IMR-90 (cell line): ENCODE measurements at regions not wholly inside any gene's neighbourhood (a gene's known extent, or its start where the extent isn't known, plus 50 kb on each side); places are given as distances from the start of the nearest gene placed in this dataset.

Experiments
- ATAC-seq: fragments of 200-7000 bp; cut with Tn5 transposase; 2 replicates; pipeline ENCODE4 v1.9.1; 2020; ENCODE audit warnings: low read depth, mild to moderate bottlenecking, moderate library complexity
- BruUV-seq: library from RNA; stranded (reverse); fragments of 400-500 nt; replicated peaks from 2 replicates; lab custom pipeline; 2021; lab: Mats Ljungman, UMichigan
- CTCF ChIA-PET: fragments of 300-600 bp; formaldehyde crosslinking; extraction: SDS; loops from one replicate; lab custom pipeline; 2021; ENCODE audit warnings: antibody characterized with exemption; lab: Yijun Ruan, JAX
- POLR2A ChIA-PET: fragments of 300-600 bp; sonication (Branson Sonifier 250); formaldehyde crosslinking; loops from one replicate; lab custom pipeline; 2022; ENCODE audit warnings: antibody characterized with exemption; ENCODE audit not compliant: unreplicated experiment; lab: Charles Lee
- DNase-seq: peaks from one replicate; pipeline ENCODE4 v3.0.0; 2013
- H2AFZ ChIP-seq: replicated peaks from 2 replicates; pipeline ENCODE3; 2013; ENCODE audit warnings: low read length, mild to moderate bottlenecking; ENCODE audit not compliant: poor library complexity
- H2AK5ac ChIP-seq: 2 replicates; pipeline ENCODE4 v1.6.1; 2013; ENCODE audit warnings: low read depth, low read length, inconsistent platforms
- H2AK9ac ChIP-seq: replicated peaks from 2 replicates; pipeline ENCODE3; 2013; ENCODE audit warnings: mild to moderate bottlenecking, low read depth, low read length, moderate library complexity; ENCODE audit not compliant: poor library complexity
- H2BK120ac ChIP-seq: 2 replicates; pipeline ENCODE4 v1.6.1; 2013; ENCODE audit warnings: low read depth, low read length, inconsistent platforms
- H2BK15ac ChIP-seq: 3 replicates; pipeline ENCODE4 v1.6.1; 2013; ENCODE audit warnings: low read depth, low read length, inconsistent platforms
- H2BK20ac ChIP-seq: 2 replicates; pipeline ENCODE4 v1.6.1; 2013; ENCODE audit warnings: low read depth, mild to moderate bottlenecking, inconsistent platforms, low read length, moderate library complexity
- H2BK5ac ChIP-seq: 2 replicates; pipeline ENCODE4 v1.6.1; 2013; ENCODE audit warnings: mild to moderate bottlenecking, low read depth, low read length, inconsistent platforms; ENCODE audit not compliant: poor library complexity, severe bottlenecking
- H3K14ac ChIP-seq: replicated peaks from 2 replicates; pipeline ENCODE4 v1.6.1; 2013; ENCODE audit warnings: low read depth, low read length, inconsistent platforms
- H3K18ac ChIP-seq: 2 replicates; pipeline ENCODE4 v1.6.1; 2013; ENCODE audit warnings: low read depth, low read length, control low read depth
- H3K23ac ChIP-seq: 2 replicates; pipeline ENCODE4 v1.6.1; 2013; ENCODE audit warnings: low read depth, low read length, inconsistent platforms
- H3K27ac ChIP-seq: 2 replicates; pipeline ENCODE4 v1.5.1; 2013; ENCODE audit warnings: mild to moderate bottlenecking, control low read depth, low read length; ENCODE audit not compliant: insufficient read depth
- H3K27me3 ChIP-seq: 2 replicates; pipeline ENCODE4 v1.6.1; 2013; ENCODE audit warnings: low read length; ENCODE audit not compliant: control insufficient read depth, insufficient read depth
- H3K36me3 ChIP-seq: 2 replicates; pipeline ENCODE4 v1.6.1; 2013; ENCODE audit warnings: low read length, mixed read lengths; ENCODE audit not compliant: control insufficient read depth, insufficient read depth
- H3K4ac ChIP-seq: 2 replicates; pipeline ENCODE4 v1.6.1; 2013; ENCODE audit warnings: low read depth, low read length, inconsistent platforms
- H3K4me1 ChIP-seq: 2 replicates; pipeline ENCODE4 v1.6.1; 2013; ENCODE audit warnings: low read length, mixed read lengths; ENCODE audit not compliant: control insufficient read depth, insufficient read depth
- H3K4me2 ChIP-seq: 2 replicates; pipeline ENCODE4 v1.6.1; 2013; ENCODE audit warnings: low read depth, mild to moderate bottlenecking, control low read depth, low read length, moderate library complexity
- H3K4me3 ChIP-seq: 2 replicates; pipeline ENCODE4 v1.5.1; 2013; ENCODE audit warnings: low read depth, mild to moderate bottlenecking, control low read depth, low read length, moderate library complexity; ENCODE audit not compliant: insufficient read depth
- H3K56ac ChIP-seq: 2 replicates; pipeline ENCODE4 v1.6.1; 2013; ENCODE audit warnings: low read length, inconsistent platforms; ENCODE audit not compliant: insufficient read depth; ENCODE audit errors: extremely low read depth
- H3K79me1 ChIP-seq, 2 experiments: 2 replicates each; pipeline ENCODE4 v1.6.1; 2013; ENCODE audit warnings: low read length in 2 of 2, inconsistent platforms in 1 of 2, low read depth in 1 of 2
- H3K9ac ChIP-seq: 2 replicates; pipeline ENCODE4 v1.6.1; 2013; ENCODE audit warnings: low read depth, low read length, control low read depth
- H3K9me1 ChIP-seq: 2 replicates; pipeline ENCODE4 v1.6.1; 2013; ENCODE audit warnings: low read length, inconsistent platforms; ENCODE audit not compliant: insufficient read depth
- H3K9me3 ChIP-seq: 2 replicates; pipeline ENCODE4 v1.6.1; 2013; ENCODE audit warnings: low read length; ENCODE audit not compliant: control insufficient read depth, insufficient read depth
- H4K20me1 ChIP-seq: 2 replicates; pipeline ENCODE4 v1.6.1; 2013; ENCODE audit warnings: low read length, inconsistent platforms; ENCODE audit not compliant: insufficient read depth
- H4K5ac ChIP-seq: 2 replicates; pipeline ENCODE4 v1.6.1; 2013; ENCODE audit warnings: mild to moderate bottlenecking, low read depth, low read length, control low read depth
- H4K8ac ChIP-seq, 2 experiments: 2 replicates each; pipeline ENCODE4 v1.6.1; 2013; ENCODE audit warnings: low read depth in 2 of 2, low read length in 2 of 2, control low read depth in 1 of 2, inconsistent platforms in 1 of 2
- H4K91ac ChIP-seq: 2 replicates; pipeline ENCODE4 v1.6.1; 2013; ENCODE audit warnings: low read depth, low read length, inconsistent platforms; ENCODE audit not compliant: insufficient read depth
- BHLHE40 ChIP-seq: fragments of 150-350 bp; IDR thresholded peaks from 2 replicates; pipeline ENCODE4 v1.6.1; 2016; ENCODE audit warnings: mild to moderate bottlenecking, low read depth, low read length
- CEBPB ChIP-seq: IDR thresholded peaks from 2 replicates; pipeline ENCODE4 v1.6.1; 2012; ENCODE audit warnings: low read depth, low read length, improper control_type of control experiment
- CHD1 ChIP-seq: IDR thresholded peaks from 2 replicates; pipeline ENCODE4 v1.6.1; 2012; ENCODE audit warnings: low read depth, low read length, improper control_type of control experiment
- CTCF ChIP-seq: conservative IDR thresholded peaks from 2 replicates; pipeline ENCODE4 v1.5.1; 2012; ENCODE audit warnings: mild to moderate bottlenecking, low read depth, low read length, improper control_type of control experiment
- FOS ChIP-seq: fragments of 150-350 bp; IDR thresholded peaks from 2 replicates; pipeline ENCODE4 v1.6.1; 2016; ENCODE audit warnings: low read depth, low read length
- MAFK ChIP-seq: IDR thresholded peaks from 2 replicates; pipeline ENCODE4 v1.6.1; 2012; ENCODE audit warnings: low read depth, low read length, improper control_type of control experiment
- MAZ ChIP-seq: IDR thresholded peaks from 2 replicates; pipeline ENCODE4 v1.6.1; 2012; ENCODE audit warnings: low read depth, mild to moderate bottlenecking, low read length, improper control_type of control experiment, moderate library complexity, borderline replicate concordance
- MXI1 ChIP-seq: IDR thresholded peaks from 2 replicates; pipeline ENCODE4 v1.6.1; 2012; ENCODE audit warnings: low read depth, mild to moderate bottlenecking, low read length, moderate library complexity, borderline replicate concordance
- NFE2L2 ChIP-seq: fragments of 150-350 bp; IDR thresholded peaks from 2 replicates; pipeline ENCODE4 v1.6.1; 2016; ENCODE audit warnings: low read depth, mild to moderate bottlenecking, low read length
- POLR2A ChIP-seq: IDR thresholded peaks from 2 replicates; pipeline ENCODE4 v1.6.1; 2012; ENCODE audit warnings: mild to moderate bottlenecking, low read depth, low read length
- RAD21 ChIP-seq: IDR thresholded peaks from 2 replicates; pipeline ENCODE4 v1.6.1; 2012; ENCODE audit warnings: low read length, improper control_type of control experiment
- RCOR1 ChIP-seq: IDR thresholded peaks from 2 replicates; pipeline ENCODE4 v1.6.1; 2012; ENCODE audit warnings: mild to moderate bottlenecking, low read length, improper control_type of control experiment; ENCODE audit not compliant: insufficient replicate concordance
- RFX5 ChIP-seq: IDR thresholded peaks from 2 replicates; pipeline ENCODE4 v1.8.0; 2012; ENCODE audit warnings: low read depth, mild to moderate bottlenecking, low read length, moderate library complexity
- SMC3 ChIP-seq: fragments of 150-350 bp; IDR thresholded peaks from 2 replicates; pipeline ENCODE4 v1.6.1; 2016; ENCODE audit warnings: low read depth, mild to moderate bottlenecking, antibody characterized with exemption, low read length, moderate library complexity
- USF2 ChIP-seq: fragments of 150-350 bp; IDR thresholded peaks from 2 replicates; pipeline ENCODE4 v1.6.1; 2017; ENCODE audit warnings: mild to moderate bottlenecking, antibody characterized with exemption, low read length, low read depth
- WGBS, 2 experiments: methylation state at CpG; one replicate each; pipeline versions ENCODE4 v1.1.5 to v1.1.7; 2013; ENCODE audit warnings: missing lambda C conversion rate in 2 of 2; ENCODE audit not compliant: insufficient read length in 1 of 2; ENCODE audit errors: extremely low coverage in 2 of 2; 5-methylcytosine and 5-hydroxymethylcytosine counted together
- dilution Hi-C: fragments of 300-500 bp; cut with HindIII; formaldehyde crosslinking; loops from one replicate; pipeline ENCODE4 v1.14.3; 2018; ENCODE audit warnings: low sequenced_read_pairs; ENCODE audit not compliant: unreplicated experiment
- in situ Hi-C: fragments of 300-500 bp; cut with MboI; formaldehyde crosslinking; loops from 3 replicates; pipeline ENCODE4 v1.14.3; 2019; ENCODE audit warnings: low sequenced_read_pairs, inconsistent platforms, mixed read lengths
- intact Hi-C: fragments of 100-400 bp; cut with micrococcal nuclease; formaldehyde crosslinking; loops from 2 replicates; pipeline ENCODE4 v1.10.0; 2022
- TF ChIP-seq, protein P1 (sequence below): fragments of 150-350 bp; IDR thresholded peaks from 2 replicates; pipeline ENCODE4 v1.6.1; 2016; ENCODE audit warnings: low read depth, mild to moderate bottlenecking, low read length, moderate library complexity, borderline replicate concordance

GRCh38 chr12:91616416-91616815 is 433.8 kb upstream of the DCN start:
- H3K4me2 ChIP-seq, result no peak overlapping the region
- H3K9ac ChIP-seq, result no peak overlapping the region
- BruUV-seq, result no TSS peak
- no peak overlapping the region for H2AFZ ChIP-seq
- no peak overlapping the region for H2BK120ac ChIP-seq
- no peak overlapping the region for H3K56ac ChIP-seq
- no peak overlapping the region for H2BK20ac ChIP-seq
- H4K20me1 ChIP-seq, result no peaks in the 10 kb centered on the region
- WGBS, 2 experiments, result no CpG with 5 or more reads among the region's 2 CpGs
- no peak overlapping the region for H4K5ac ChIP-seq
- no peak overlapping the region for H3K23ac ChIP-seq
- H3K4ac ChIP-seq, result no peak overlapping the region
- no peak overlapping the region for H3K27ac ChIP-seq
- in situ Hi-C loops, result no loop called here
- no peak overlapping the region for H3K4me3 ChIP-seq
- no peak overlapping the region for H3K14ac ChIP-seq
- H3K18ac ChIP-seq, result no peak overlapping the region
- no peak for DNase-seq
- POLR2A ChIA-PET, result no interaction called here
- H3K4me1 ChIP-seq, result no peaks in the 10 kb centered on the region
- H3K36me3 ChIP-seq, result no peaks in the 10 kb centered on the region
- H2BK5ac ChIP-seq, result no peak overlapping the region
- no peaks in the 10 kb centered on the region for H3K9me3 ChIP-seq
- no peak overlapping the region for H2AK9ac ChIP-seq
- TF ChIP-seq SMC3 (no peak), FOS (no peak), MXI1 (no peak), CEBPB (no peak), CHD1 (no peak), MAZ (no peak), RCOR1 (no peak), NFE2L2 (no peak), RAD21 (no peak), BHLHE40 (no peak), CTCF (no peak), POLR2A (no peak), USF2 (no peak), MAFK (no peak), RFX5 (no peak)
- TF ChIP-seq, protein P1, sequence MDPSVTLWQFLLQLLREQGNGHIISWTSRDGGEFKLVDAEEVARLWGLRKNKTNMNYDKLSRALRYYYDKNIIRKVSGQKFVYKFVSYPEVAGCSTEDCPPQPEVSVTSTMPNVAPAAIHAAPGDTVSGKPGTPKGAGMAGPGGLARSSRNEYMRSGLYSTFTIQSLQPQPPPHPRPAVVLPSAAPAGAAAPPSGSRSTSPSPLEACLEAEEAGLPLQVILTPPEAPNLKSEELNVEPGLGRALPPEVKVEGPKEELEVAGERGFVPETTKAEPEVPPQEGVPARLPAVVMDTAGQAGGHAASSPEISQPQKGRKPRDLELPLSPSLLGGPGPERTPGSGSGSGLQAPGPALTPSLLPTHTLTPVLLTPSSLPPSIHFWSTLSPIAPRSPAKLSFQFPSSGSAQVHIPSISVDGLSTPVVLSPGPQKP, result no peak
- H3K9me1 ChIP-seq, result no peaks in the 10 kb centered on the region
- no peak overlapping the region for H4K8ac ChIP-seq
- no peak overlapping the region for H2BK15ac ChIP-seq
- H2AK5ac ChIP-seq, result no peak overlapping the region
- H4K91ac ChIP-seq, result no peak overlapping the region
- ATAC-seq, result no peak
- dilution Hi-C loops, result no loop called here
- H3K79me1 ChIP-seq, result no peaks in the 10 kb centered on the region
- intact Hi-C loops, result no loop called here
- CTCF ChIA-PET, result no interaction called here
- no peaks in the 10 kb centered on the region for H3K27me3 ChIP-seq
